Stimulated activated CD4-positive, alpha-beta T cell treated with anti-CD3 and anti-CD28 coated beads, Interleukin-12 subunit alpha, Interleukin-12 subunit beta, amount 100 ng/mL, for 4 hours (primary cell): ENCODE measurements at regions not wholly inside any gene's neighbourhood (a gene's known extent, or its start where the extent isn't known, plus 50 kb on each side); places are given as distances from the start of the nearest gene placed in this dataset.

Experiments used
- DNase-seq: peaks from one replicate; pipeline ENCODE4 v3.0.0-alpha.2; 2020

- DNase-seq, result no peak
These were observed 94.5 kb upstream of the HAAO start for GRCh38 chr2:42886921-42887320.

- no peak for DNase-seq
These were observed 90.4 kb upstream of the HAAO start for GRCh38 chr2:42882756-42883155.

- no peak for DNase-seq
These were observed 89.3 kb upstream of the HAAO start for GRCh38 chr2:42881732-42882131.

- DNase-seq, result no peak
These were observed 88.6 kb upstream of the HAAO start for GRCh38 chr2:42880738-42881690.

- DNase-seq, result no peak
These were observed 87.7 kb upstream of the HAAO start for GRCh38 chr2:42879913-42880737.

GRCh38 chr2:42879121-42879705, 86.8 kb upstream of the HAAO start:
- no peak for DNase-seq

GRCh38 chr2:42878581-42878980, 86.2 kb upstream of the HAAO start:
- no peak for DNase-seq

GRCh38 chr2:42877936-42878335, 85.6 kb upstream of the HAAO start:
- no peak for DNase-seq

- DNase-seq, result no peak
These were observed 85.1 kb upstream of the HAAO start for GRCh38 chr2:42877511-42877910.

GRCh38 chr2:42876326-42876751, 84.0 kb upstream of the HAAO start:
- DNase-seq, result no peak

GRCh38 chr2:42875880-42876279, 83.5 kb upstream of the HAAO start:
- DNase-seq, result no peak

- no peak for DNase-seq
These were observed 82.8 kb upstream of the HAAO start for GRCh38 chr2:42874949-42875801.

GRCh38 chr2:42872721-42873120, 80.3 kb upstream of the HAAO start:
- no peak for DNase-seq

GRCh38 chr2:42871372-42871771, 79.0 kb upstream of the HAAO start:
- no peak for DNase-seq

GRCh38 chr2:42868874-42869273, 76.5 kb upstream of the HAAO start:
- DNase-seq, result no peak

- no peak for DNase-seq
These were observed 75.7 kb upstream of the HAAO start for GRCh38 chr2:42868096-42868495.

GRCh38 chr2:42867093-42868065, 75.0 kb upstream of the HAAO start:
- DNase-seq, result no peak

GRCh38 chr2:42865884-42866881, 73.8 kb upstream of the HAAO start:
- DNase-seq, result no peak

- DNase-seq, result no peak
These were observed 72.4 kb upstream of the HAAO start for GRCh38 chr2:42864641-42865280.
